ENCODE measurements at regions not wholly inside any gene's neighbourhood (a gene's known extent, or its start where the extent isn't known, plus 50 kb on each side); places are given as distances from the start of the nearest gene placed in this dataset.

GRCh38 chr4:12126474-12126873 is 697.8 kb upstream of the HS3ST1 start:
- H3K4me1 ChIP-seq, result no peaks in the 10 kb centered on the region
- no peak overlapping the region for H3K27ac ChIP-seq
- no peak for DNase-seq
- H3K4me3 ChIP-seq, result no peak overlapping the region
- WGBS, 3 donors, result 50 to 60% (median 53%) methylated on average over 2 of the region's 2 CpGs
- no peak for TF ChIP-seq CTCF (IDR thresholded peaks at IDR 0.05)
- intact Hi-C loops (cut with DNase I), result no loop called here
- no peaks in the 10 kb centered on the region for H3K36me3 ChIP-seq (ENCODE audit: insufficient read depth in 1 of 2, low read depth in 1 of 2)
- H3K27me3 ChIP-seq (ENCODE audit: insufficient read depth in 3 of 3, low read length in 2 of 3), result no peaks in the 10 kb centered on the region
- ATAC-seq, result no peak
- H3K9me3 ChIP-seq, result no peaks in the 10 kb centered on the region

- no peak for ATAC-seq
- intact Hi-C loops (cut with DNase I), result no loop called here
- WGBS, 3 donors, result 70 to 85% (median 79%) methylated on average over 1 of the region's 1 CpG
- no peaks in the 10 kb centered on the region for H3K27me3 ChIP-seq (ENCODE audit: insufficient read depth in 3 of 3, low read length in 2 of 3)
- H3K27ac ChIP-seq, result no peak overlapping the region
- H3K4me1 ChIP-seq, result no peaks in the 10 kb centered on the region
- no peak overlapping the region for H3K4me3 ChIP-seq
- DNase-seq, result no peak
- TF ChIP-seq CTCF (IDR thresholded peaks at IDR 0.05), result no peak
- H3K36me3 ChIP-seq (ENCODE audit: insufficient read depth in 1 of 2, low read depth in 1 of 2), result no peaks in the 10 kb centered on the region
- H3K9me3 ChIP-seq, result no peaks in the 10 kb centered on the region
These were observed 695.4 kb upstream of the HS3ST1 start for GRCh38 chr4:12124138-12124537.

- DNase-seq (no peak), ATAC-seq (no peak)
- Histone ChIP-seq H3K4me3 (no peak overlapping the region), H3K36me3 (ENCODE audit: insufficient read depth in 1 of 2, low read depth in 1 of 2) (no peaks in the 10 kb centered on the region), H3K27me3 (ENCODE audit: insufficient read depth in 3 of 3, low read length in 2 of 3) (no peaks in the 10 kb centered on the region), H3K27ac (no peak overlapping the region), H3K4me1 (no peaks in the 10 kb centered on the region), H3K9me3 (no peaks in the 10 kb centered on the region)
- no peak for TF ChIP-seq CTCF (IDR thresholded peaks at IDR 0.05)
- intact Hi-C loops (cut with DNase I), result no loop called here
These were observed 695.0 kb upstream of the HS3ST1 start for GRCh38 chr4:12123707-12124106.

GRCh38 chr4:12122316-12122715 is 693.6 kb upstream of the HS3ST1 start:
- Histone ChIP-seq H3K4me3 (no peak overlapping the region), H3K36me3 (ENCODE audit: insufficient read depth in 1 of 2, low read depth in 1 of 2) (no peaks in the 10 kb centered on the region), H3K27me3 (ENCODE audit: insufficient read depth in 3 of 3, low read length in 2 of 3) (no peaks in the 10 kb centered on the region), H3K4me1 (no peaks in the 10 kb centered on the region), H3K9me3 (no peaks in the 10 kb centered on the region), H3K27ac (no peak overlapping the region)
- no peak for TF ChIP-seq CTCF (IDR thresholded peaks at IDR 0.05)
- ATAC-seq (no peak), DNase-seq (no peak)
- 64 to 72% (median 68%) methylated on average over 2 of the region's 2 CpGs for WGBS, 3 donors
- intact Hi-C loops (cut with DNase I), result no loop called here

- DNase-seq, result no peak
- ATAC-seq, result no peak
- no peaks in the 10 kb centered on the region for H3K36me3 ChIP-seq (ENCODE audit: insufficient read depth in 1 of 2, low read depth in 1 of 2)
- 50 to 60% (median 58%) methylated on average over 2 of the region's 2 CpGs for WGBS, 3 donors
- TF ChIP-seq CTCF (IDR thresholded peaks at IDR 0.05), result no peak
- no peak overlapping the region for H3K27ac ChIP-seq
- no peaks in the 10 kb centered on the region for H3K4me1 ChIP-seq
- intact Hi-C loops (cut with DNase I), result no loop called here
- H3K9me3 ChIP-seq, result no peaks in the 10 kb centered on the region
- H3K27me3 ChIP-seq (ENCODE audit: insufficient read depth in 3 of 3, low read length in 2 of 3), result no peaks in the 10 kb centered on the region
- no peak overlapping the region for H3K4me3 ChIP-seq
These were observed 692.3 kb upstream of the HS3ST1 start for GRCh38 chr4:12120968-12121367.
